ENCODE measurements at regions not wholly inside any gene's neighbourhood (a gene's known extent, or its start where the extent isn't known, plus 50 kb on each side); places are given as distances from the start of the nearest gene placed in this dataset.
A peak's percentile ranks its signal among the peaks of the same experiment; 100 is the strongest.

- no peak overlapping the region for H3K4me3 ChIP-seq (replicated peaks; ENCODE audit: low read depth, low read length)
- no peak for DNase-seq (ENCODE audit: low read depth)
- TF ChIP-seq CTCF (IDR thresholded peaks at IDR 0.05; ENCODE audit: low read length, missing control alignments), result no peak
Measured at GRCh38 chr9:131801810-131802209, 61.9 kb upstream of the RAPGEF1 start.

GRCh38 chr9:131800843-131801242 lies 61.0 kb upstream of the RAPGEF1 start:
- TF ChIP-seq CTCF (IDR thresholded peaks at IDR 0.05; ENCODE audit: low read length, missing control alignments), result no peak

GRCh38 chr9:131800366-131800765 lies 60.5 kb upstream of the RAPGEF1 start:
- no peak for DNase-seq (ENCODE audit: low read depth)
- no peak overlapping the region for H3K4me3 ChIP-seq (replicated peaks; ENCODE audit: low read depth, low read length)
- TF ChIP-seq CTCF (IDR thresholded peaks at IDR 0.05; ENCODE audit: low read length, missing control alignments), result no peak

More at GRCh38 chr9:131800843-131801242, 61.0 kb upstream of the RAPGEF1 start:
- H3K4me3 ChIP-seq (replicated peaks; ENCODE audit: low read depth, low read length), result no peak overlapping the region
- DNase-seq (ENCODE audit: low read depth), result no peak

GRCh38 chr9:131799177-131799823 lies 59.4 kb upstream of the RAPGEF1 start:
- no peak for TF ChIP-seq CTCF (IDR thresholded peaks at IDR 0.05; ENCODE audit: low read length, missing control alignments)
- peak; percentile 56 for DNase-seq (ENCODE audit: low read depth)

GRCh38 chr9:131798246-131798645 lies 58.4 kb upstream of the RAPGEF1 start:
- no peak for DNase-seq (ENCODE audit: low read depth)
- no peak for TF ChIP-seq CTCF (IDR thresholded peaks at IDR 0.05; ENCODE audit: low read length, missing control alignments)
- H3K4me3 ChIP-seq (replicated peaks; ENCODE audit: low read depth, low read length), result no peak overlapping the region

More at GRCh38 chr9:131799177-131799823, 59.4 kb upstream of the RAPGEF1 start:
- H3K4me3 ChIP-seq (replicated peaks; ENCODE audit: low read depth, low read length), result no peak overlapping the region

GRCh38 chr9:131794393-131794792 lies 54.5 kb upstream of the RAPGEF1 start:
- no peak for TF ChIP-seq CTCF (IDR thresholded peaks at IDR 0.05; ENCODE audit: low read length, missing control alignments)
- DNase-seq (ENCODE audit: low read depth), result no peak
- no peak overlapping the region for H3K4me3 ChIP-seq (replicated peaks; ENCODE audit: low read depth, low read length)
